ENCODE measurements at regions not wholly inside any gene's neighbourhood (a gene's known extent, or its start where the extent isn't known, plus 50 kb on each side); places are given as distances from the start of the nearest gene placed in this dataset.

- no peak for TF ChIP-seq CTCF (conservative IDR thresholded peaks at IDR 0.05 in 1 of 2, IDR thresholded peaks at IDR 0.05 in 1 of 2; ENCODE audit: extremely low read depth in 1 of 2, insufficient read depth in 1 of 2, low read depth in 1 of 2, low read length in 2 of 2)
- no peak for TF ChIP-seq EZH2 (IDR thresholded peaks at IDR 0.05; ENCODE audit: borderline replicate concordance, low read length)
Measured at GRCh38 chr12:102757154-102757881, 159.7 kb downstream of the PAH start.

Measured in mammary epithelial cell (primary cell).